Adrenal gland (tissue), 5 donors: ENCODE measurements at regions not wholly inside any gene's neighbourhood (a gene's known extent, or its start where the extent isn't known, plus 50 kb on each side); places are given as distances from the start of the nearest gene placed in this dataset.

Experiments
- CTCF ChIP-seq, 6 experiments: fragments of 450-650 bp in 4 of 6; fragments of 200-600 bp in 2 of 6; sonication (generic) in 1 of 6; IDR thresholded peaks; 1 replicate in 5 of 6; 2 replicates in 1 of 6; pipeline versions ENCODE4 v1.5.1 to v1.8.0; 2016 to 2021; ENCODE audit warnings: antibody characterized with exemption in 6 of 6, mild to moderate bottlenecking in 2 of 6, moderate library complexity in 1 of 6
- POLR2A ChIP-seq, 2 donors: fragments of 450-650 bp; IDR thresholded peaks; one replicate each; pipeline ENCODE4 v1.6.1; 2017; ENCODE audit warnings: antibody characterized with exemption in 2 of 2, mild to moderate bottlenecking in 2 of 2, moderate library complexity in 1 of 2
- donor health status: DM: no; HTN: no; CAD: no.

GRCh38 chr7:86320341-86320740, 323.4 kb upstream of the GRM3 start:
- TF ChIP-seq CTCF (IDR thresholded peaks at IDR 0.05) (no peak), POLR2A (IDR thresholded peaks at IDR 0.05) (no peak)
